H9 (cell line): ENCODE measurements at regions not wholly inside any gene's neighbourhood (a gene's known extent, or its start where the extent isn't known, plus 50 kb on each side); places are given as distances from the start of the nearest gene placed in this dataset.

ENCODE experiments used
- DNase-seq: peaks from one replicate; pipeline ENCODE4 v3.0.0-alpha.2; 2017
- H2AFZ ChIP-seq: one replicate; pipeline ENCODE4 v1.6.1; 2013; ENCODE audit warnings: mild to moderate bottlenecking, low read length, control low read depth, moderate library complexity
- H2AK5ac ChIP-seq: 2 replicates; pipeline ENCODE4 v1.6.1; 2013; ENCODE audit warnings: low read length, control low read depth, mixed read lengths; ENCODE audit not compliant: insufficient read length
- H2BK120ac ChIP-seq: one replicate; pipeline ENCODE4 v1.6.1; 2013; ENCODE audit warnings: low read depth, mild to moderate bottlenecking, low read length, control low read depth, inconsistent platforms; ENCODE audit not compliant: poor library complexity, severe bottlenecking
- H2BK12ac ChIP-seq: 2 replicates; pipeline ENCODE4 v1.6.1; 2013; ENCODE audit warnings: low read length, control low read depth, mixed read lengths, low read depth; ENCODE audit not compliant: insufficient read length
- H2BK15ac ChIP-seq: 2 replicates; pipeline ENCODE4 v1.6.1; 2013; ENCODE audit warnings: low read depth, low read length, control low read depth
- H2BK20ac ChIP-seq: one replicate; pipeline ENCODE4 v1.6.1; 2013; ENCODE audit warnings: low read depth, mild to moderate bottlenecking, low read length, control low read depth, inconsistent platforms; ENCODE audit not compliant: poor library complexity, severe bottlenecking
- H2BK5ac ChIP-seq: 2 replicates; pipeline ENCODE4 v1.6.1; 2013; ENCODE audit warnings: low read length, control low read depth, mixed read lengths; ENCODE audit not compliant: insufficient read length
- H3K14ac ChIP-seq: 2 replicates; pipeline ENCODE4 v1.6.1; 2013; ENCODE audit warnings: low read length, control low read depth; ENCODE audit not compliant: insufficient read depth
- H3K18ac ChIP-seq: 2 replicates; pipeline ENCODE4 v1.6.1; 2013; ENCODE audit warnings: low read depth, mild to moderate bottlenecking, mixed read lengths, low read length, control low read depth; ENCODE audit not compliant: insufficient read length
- H3K23ac ChIP-seq: 2 replicates; pipeline ENCODE4 v1.6.1; 2013; ENCODE audit warnings: low read length, control low read depth, mixed read lengths, low read depth; ENCODE audit not compliant: insufficient read length
- H3K23me2 ChIP-seq: 2 replicates; pipeline ENCODE4 v1.6.1; 2013; ENCODE audit warnings: low read depth, mild to moderate bottlenecking, mixed read lengths, low read length, control low read depth; ENCODE audit not compliant: insufficient read length, poor library complexity, severe bottlenecking
- H3K27ac ChIP-seq: 2 replicates; pipeline ENCODE4 v1.5.1; 2013; ENCODE audit warnings: low read length, control low read depth, mixed read lengths, low read depth; ENCODE audit not compliant: insufficient read length
- H3K27me3 ChIP-seq: 2 replicates; pipeline ENCODE4 v1.6.1; 2013; ENCODE audit warnings: low read length, control low read depth, inconsistent platforms; ENCODE audit not compliant: insufficient read depth
- H3K4ac ChIP-seq: 2 replicates; pipeline ENCODE4 v1.6.1; 2013; ENCODE audit warnings: low read depth, mild to moderate bottlenecking, control low read depth, inconsistent platforms, low read length, moderate library complexity
- H3K4me1 ChIP-seq: 2 replicates; pipeline ENCODE4 v1.6.1; 2013; ENCODE audit warnings: low read length, control low read depth, inconsistent platforms; ENCODE audit not compliant: insufficient read depth
- H3K4me2 ChIP-seq: 2 replicates; pipeline ENCODE4 v1.6.1; 2013; ENCODE audit warnings: low read length, control low read depth, mixed read lengths; ENCODE audit not compliant: insufficient read length, insufficient read depth
- H3K56ac ChIP-seq: 2 replicates; pipeline ENCODE4 v1.6.1; 2013; ENCODE audit warnings: low read depth, mild to moderate bottlenecking, mixed read lengths, low read length, control low read depth; ENCODE audit not compliant: insufficient read length
- H3K79me1 ChIP-seq: 2 replicates; pipeline ENCODE4 v1.6.1; 2013; ENCODE audit warnings: low read depth, mild to moderate bottlenecking, moderate library complexity, low read length, control low read depth, inconsistent platforms; ENCODE audit not compliant: insufficient read depth, poor library complexity, severe bottlenecking
- H3K79me2 ChIP-seq: 2 replicates; pipeline ENCODE4 v1.6.1; 2013; ENCODE audit warnings: low read length, control low read depth, inconsistent platforms; ENCODE audit not compliant: insufficient read depth
- H3K9ac ChIP-seq: 2 replicates; pipeline ENCODE4 v1.6.1; 2013; ENCODE audit warnings: low read length, control low read depth, mixed read lengths; ENCODE audit not compliant: insufficient read length; ENCODE audit errors: extremely low read depth
- H3K9me3 ChIP-seq: one replicate; pipeline ENCODE4 v1.6.1; 2013; ENCODE audit warnings: low read depth, low read length, inconsistent platforms; ENCODE audit not compliant: control insufficient read depth
- H3T11ph ChIP-seq: one replicate; pipeline ENCODE4 v1.6.1; 2013; ENCODE audit warnings: mild to moderate bottlenecking, low read length, control low read depth, inconsistent platforms
- H4K20me1 ChIP-seq: one replicate; pipeline ENCODE4 v1.6.1; 2013; ENCODE audit not compliant: control insufficient read depth, insufficient read length, insufficient read depth
- H4K5ac ChIP-seq: 2 replicates; pipeline ENCODE4 v1.6.1; 2013; ENCODE audit warnings: low read depth, mild to moderate bottlenecking, mixed read lengths, low read length, control low read depth; ENCODE audit not compliant: insufficient read length
- H4K8ac ChIP-seq: replicated peaks from 2 replicates; pipeline ENCODE4 v1.6.1; 2013; ENCODE audit warnings: low read length, control low read depth, mixed read lengths, low read depth; ENCODE audit not compliant: insufficient read length
- H4K91ac ChIP-seq: 2 replicates; pipeline ENCODE4 v1.6.1; 2013; ENCODE audit warnings: low read depth, mild to moderate bottlenecking, moderate library complexity, mixed read lengths, low read length, control low read depth; ENCODE audit not compliant: insufficient read length
- H3K27ac Mint-ChIP-seq, 3 experiments: 2 replicates in 2 of 3; 3 replicates in 1 of 3; pipeline ENCODE4 v1.8.0; 2020 to 2021; ENCODE audit warnings: mixed read lengths in 3 of 3, mild to moderate bottlenecking in 1 of 3, moderate library complexity in 1 of 3
- H3K27me3 Mint-ChIP-seq: 2 replicates; pipeline ENCODE4 v1.8.0; 2021; ENCODE audit warnings: low read depth, mild to moderate bottlenecking, moderate library complexity, mixed read lengths
- H3K36me3 Mint-ChIP-seq, 3 experiments: 2 replicates in 2 of 3; 3 replicates in 1 of 3; pipeline ENCODE4 v1.8.0; 2020 to 2021; ENCODE audit warnings: low read depth in 3 of 3, mixed read lengths in 3 of 3; ENCODE audit not compliant: insufficient read depth in 1 of 3
- H3K4me1 Mint-ChIP-seq, 2 experiments: 2 replicates each; pipeline ENCODE4 v1.8.0; 2020; ENCODE audit warnings: mixed read lengths in 2 of 2
- H3K4me3 Mint-ChIP-seq, 2 experiments: 2 replicates in 1 of 2; 3 replicates in 1 of 2; pipeline ENCODE4 v1.8.0; 2020 to 2021; ENCODE audit warnings: mild to moderate bottlenecking in 2 of 2, mixed read lengths in 2 of 2, moderate library complexity in 1 of 2
- H3K9me3 Mint-ChIP-seq, 2 experiments: 2 replicates in 1 of 2; 3 replicates in 1 of 2; pipeline ENCODE4 v1.8.0; 2020; ENCODE audit warnings: mild to moderate bottlenecking in 2 of 2, mixed read lengths in 2 of 2, moderate library complexity in 1 of 2
- WGBS: extraction: QIAGEN DNeasy Blood & Tissue Kit; methylation state at CpG from one replicate; pipeline ENCODE4 v1.1.7; 2013; ENCODE audit warnings: missing lambda C conversion rate, low lambda C conversion rate, mixed read lengths; ENCODE audit not compliant: insufficient read length; ENCODE audit errors: extremely low coverage; 5-methylcytosine and 5-hydroxymethylcytosine counted together
- TF ChIP-seq, protein P1 (sequence below): fragments of 200-600 bp; sonication (generic); conservative IDR thresholded peaks from 3 replicates; pipeline ENCODE4 v1.8.0; 2021; ENCODE audit warnings: antibody characterized with exemption, mild to moderate bottlenecking

DNA sequence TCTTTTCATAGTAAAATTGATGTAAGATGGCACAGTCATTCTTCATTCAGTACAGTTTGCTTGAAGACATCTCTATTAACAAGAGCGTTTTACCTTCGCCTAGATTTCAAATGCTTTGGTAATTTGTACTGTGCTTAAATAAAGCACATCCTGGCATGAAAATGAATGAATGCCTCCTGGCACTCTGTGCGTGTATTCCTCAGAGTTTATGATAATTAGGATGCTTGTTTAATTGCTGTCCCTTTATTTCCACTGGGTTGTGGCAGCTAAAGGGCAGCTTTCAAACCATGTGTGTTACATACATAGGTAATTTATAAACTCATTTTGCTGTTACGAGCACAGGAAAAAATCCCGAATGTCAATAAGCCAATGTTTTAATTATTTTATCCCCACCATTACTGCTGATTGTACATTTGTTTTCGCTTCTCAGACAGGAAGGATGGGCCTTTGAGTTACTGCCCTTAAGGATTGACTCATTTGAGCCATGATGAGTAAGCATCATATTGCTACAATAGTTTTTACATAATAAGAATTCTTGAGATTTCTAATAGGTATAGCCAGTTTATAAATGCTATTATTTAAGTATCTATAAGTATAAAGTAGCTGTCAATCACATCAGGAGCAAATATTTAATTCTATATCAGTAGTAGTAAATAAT is 516.5 kb downstream of the XIRP2 start:
- H3K23ac ChIP-seq, result no peak overlapping the region
- H2AK5ac ChIP-seq, result no peak overlapping the region
- no peak overlapping the region for H2BK12ac ChIP-seq
- H3K9me3 ChIP-seq, result peaks cover 7% of the 10 kb centered on the region
- H3T11ph ChIP-seq, result no peak overlapping the region
- Mint-ChIP-seq H3K4me1 (peaks cover 27 to 31% of the 10 kb centered on the region in 2 experiments), H3K9me3 (peaks cover 27 to 47% of the 10 kb centered on the region in 2 experiments), H3K27me3 (no peaks in the 10 kb centered on the region), H3K36me3 (peaks cover 43 to 56% (median 53%) of the 10 kb centered on the region in 3 experiments), H3K4me3 (no peak overlapping the region), H3K27ac (no peak overlapping the region)
- no peaks in the 10 kb centered on the region for H3K23me2 ChIP-seq
- no CpG with 5 or more reads among the region's 6 CpGs for WGBS
- H3K14ac ChIP-seq, result no peak overlapping the region
- H2BK20ac ChIP-seq, result no peak overlapping the region
- no peaks in the 10 kb centered on the region for H4K20me1 ChIP-seq
- H2BK120ac ChIP-seq, result no peak overlapping the region
- H3K9ac ChIP-seq, result no peak overlapping the region
- H2BK15ac ChIP-seq, result no peak overlapping the region
- no peak overlapping the region for H4K8ac ChIP-seq
- no peak overlapping the region for H3K4me2 ChIP-seq
- H2AFZ ChIP-seq, result no peak overlapping the region
- no peak overlapping the region for H4K5ac ChIP-seq
- no peaks in the 10 kb centered on the region for H3K79me2 ChIP-seq
- no peaks in the 10 kb centered on the region for H3K79me1 ChIP-seq
- DNase-seq, result no peak
- H3K27me3 ChIP-seq, result no peaks in the 10 kb centered on the region
- no peaks in the 10 kb centered on the region for H3K4me1 ChIP-seq
- TF ChIP-seq, protein P1, sequence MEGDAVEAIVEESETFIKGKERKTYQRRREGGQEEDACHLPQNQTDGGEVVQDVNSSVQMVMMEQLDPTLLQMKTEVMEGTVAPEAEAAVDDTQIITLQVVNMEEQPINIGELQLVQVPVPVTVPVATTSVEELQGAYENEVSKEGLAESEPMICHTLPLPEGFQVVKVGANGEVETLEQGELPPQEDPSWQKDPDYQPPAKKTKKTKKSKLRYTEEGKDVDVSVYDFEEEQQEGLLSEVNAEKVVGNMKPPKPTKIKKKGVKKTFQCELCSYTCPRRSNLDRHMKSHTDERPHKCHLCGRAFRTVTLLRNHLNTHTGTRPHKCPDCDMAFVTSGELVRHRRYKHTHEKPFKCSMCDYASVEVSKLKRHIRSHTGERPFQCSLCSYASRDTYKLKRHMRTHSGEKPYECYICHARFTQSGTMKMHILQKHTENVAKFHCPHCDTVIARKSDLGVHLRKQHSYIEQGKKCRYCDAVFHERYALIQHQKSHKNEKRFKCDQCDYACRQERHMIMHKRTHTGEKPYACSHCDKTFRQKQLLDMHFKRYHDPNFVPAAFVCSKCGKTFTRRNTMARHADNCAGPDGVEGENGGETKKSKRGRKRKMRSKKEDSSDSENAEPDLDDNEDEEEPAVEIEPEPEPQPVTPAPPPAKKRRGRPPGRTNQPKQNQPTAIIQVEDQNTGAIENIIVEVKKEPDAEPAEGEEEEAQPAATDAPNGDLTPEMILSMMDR, result no peak
- H3K18ac ChIP-seq, result no peak overlapping the region
- H3K27ac ChIP-seq, result no peak overlapping the region
- H4K91ac ChIP-seq, result no peak overlapping the region
- no peak overlapping the region for H3K56ac ChIP-seq
- no peak overlapping the region for H3K4ac ChIP-seq
- H2BK5ac ChIP-seq, result no peak overlapping the region
